ENCODE measurements at regions not wholly inside any gene's neighbourhood (a gene's known extent, or its start where the extent isn't known, plus 50 kb on each side); places are given as distances from the start of the nearest gene placed in this dataset.
"Not testable (repeated sequence)": the region's sequence is repeated elsewhere in the genome, so short reads cannot be mapped to it uniquely, and the experiment has no call there.

GRCh38 chr6:50966986-50967385 lies 148.3 kb downstream of the TFAP2B start:
- Mint-ChIP-seq H3K36me3 (ENCODE audit: insufficient read depth) (no peaks in the 10 kb centered on the region), H3K27ac (no peak overlapping the region), H3K27me3 (peaks cover 8% of the 10 kb centered on the region), H3K4me3 (ENCODE audit: low read depth) (no peak overlapping the region), H3K9me3 (ENCODE audit: low read depth) (peaks cover 3% of the 10 kb centered on the region), H3K4me1 (ENCODE audit: low read depth) (no peaks in the 10 kb centered on the region)
- no peak for DNase-seq (ENCODE audit: low spot score, unreplicated experiment)
- no peak for TF ChIP-seq CTCF (IDR thresholded peaks at IDR 0.05; ENCODE audit: unreplicated experiment)

GRCh38 chr6:50968246-50968645 lies 149.6 kb downstream of the TFAP2B start:
- not testable (repeated sequence) for DNase-seq (ENCODE audit: low spot score, unreplicated experiment); H3K27ac Mint-ChIP-seq; H3K36me3 Mint-ChIP-seq (ENCODE audit: insufficient read depth); H3K27me3 Mint-ChIP-seq; H3K9me3 Mint-ChIP-seq (ENCODE audit: low read depth); H3K4me1 Mint-ChIP-seq (ENCODE audit: low read depth); H3K4me3 Mint-ChIP-seq (ENCODE audit: low read depth)

- Mint-ChIP-seq H3K9me3 (ENCODE audit: low read depth) (peaks cover 3% of the 10 kb centered on the region), H3K27me3 (peaks cover 8% of the 10 kb centered on the region), H3K4me3 (ENCODE audit: low read depth) (no peak overlapping the region), H3K36me3 (ENCODE audit: insufficient read depth) (no peaks in the 10 kb centered on the region), H3K4me1 (ENCODE audit: low read depth) (no peaks in the 10 kb centered on the region), H3K27ac (no peak overlapping the region)
- no peak for DNase-seq (ENCODE audit: low spot score, unreplicated experiment)
- no peak for TF ChIP-seq CTCF (IDR thresholded peaks at IDR 0.05; ENCODE audit: unreplicated experiment)
Measured at GRCh38 chr6:50970908-50971307, 152.2 kb downstream of the TFAP2B start.

- H3K9me3 Mint-ChIP-seq (ENCODE audit: low read depth): peaks cover 3% of the 10 kb centered on the region
- peaks cover 8% of the 10 kb centered on the region for H3K27me3 Mint-ChIP-seq
- no peak for TF ChIP-seq CTCF (IDR thresholded peaks at IDR 0.05; ENCODE audit: unreplicated experiment)
- H3K4me1 Mint-ChIP-seq (ENCODE audit: low read depth): peaks cover 8% of the 10 kb centered on the region
- DNase-seq (ENCODE audit: low spot score, unreplicated experiment): no peak
- H3K4me3 Mint-ChIP-seq (ENCODE audit: low read depth): no peak overlapping the region
- H3K36me3 Mint-ChIP-seq (ENCODE audit: insufficient read depth): no peaks in the 10 kb centered on the region
- H3K27ac Mint-ChIP-seq: no peak overlapping the region
Measured at GRCh38 chr6:50973464-50973863, 154.8 kb downstream of the TFAP2B start.

- no peak for TF ChIP-seq CTCF (IDR thresholded peaks at IDR 0.05; ENCODE audit: unreplicated experiment)
Measured at GRCh38 chr6:50974319-50974718, 155.6 kb downstream of the TFAP2B start.

GRCh38 chr6:50975216-50975615 lies 156.5 kb downstream of the TFAP2B start:
- Mint-ChIP-seq H3K9me3 (ENCODE audit: low read depth) (no peaks in the 10 kb centered on the region), H3K4me3 (ENCODE audit: low read depth) (no peak overlapping the region), H3K36me3 (ENCODE audit: insufficient read depth) (no peaks in the 10 kb centered on the region), H3K27me3 (peaks cover 4% of the 10 kb centered on the region), H3K27ac (no peak overlapping the region), H3K4me1 (ENCODE audit: low read depth) (peaks cover 18% of the 10 kb centered on the region)
- no peak for DNase-seq (ENCODE audit: low spot score, unreplicated experiment)
- TF ChIP-seq CTCF (IDR thresholded peaks at IDR 0.05; ENCODE audit: unreplicated experiment): no peak

More at GRCh38 chr6:50974319-50974718, 155.6 kb downstream of the TFAP2B start:
- Mint-ChIP-seq H3K4me3 (ENCODE audit: low read depth) (no peak overlapping the region), H3K36me3 (ENCODE audit: insufficient read depth) (no peaks in the 10 kb centered on the region), H3K27me3 (peaks cover 4% of the 10 kb centered on the region), H3K27ac (no peak overlapping the region), H3K9me3 (ENCODE audit: low read depth) (no peaks in the 10 kb centered on the region), H3K4me1 (ENCODE audit: low read depth) (peaks cover 16% of the 10 kb centered on the region)
- DNase-seq (ENCODE audit: low spot score, unreplicated experiment): no peak
